ENCODE measurements at regions not wholly inside any gene's neighbourhood (a gene's known extent, or its start where the extent isn't known, plus 50 kb on each side); places are given as distances from the start of the nearest gene placed in this dataset.
"Not testable (repeated sequence)": the region's sequence is repeated elsewhere in the genome, so short reads cannot be mapped to it uniquely, and the experiment has no call there.

- Mint-ChIP-seq H3K4me1 (ENCODE audit: low read depth) (no peaks in the 10 kb centered on the region), H3K36me3 (no peaks in the 10 kb centered on the region), H3K9me3 (ENCODE audit: low read depth) (no peaks in the 10 kb centered on the region), H3K27me3 (no peaks in the 10 kb centered on the region), H3K27ac (no peak overlapping the region), H3K4me3 (no peak overlapping the region)
Observed at GRCh38 chr2:186984481-186984880, 135.5 kb upstream of the ZSWIM2 start.

- H3K36me3 Mint-ChIP-seq, result no peaks in the 10 kb centered on the region
- H3K27me3 Mint-ChIP-seq, result no peaks in the 10 kb centered on the region
- H3K4me1 Mint-ChIP-seq (ENCODE audit: low read depth), result no peaks in the 10 kb centered on the region
- no peak overlapping the region for H3K4me3 Mint-ChIP-seq
- H3K9me3 Mint-ChIP-seq (ENCODE audit: low read depth), result no peaks in the 10 kb centered on the region
- H3K27ac Mint-ChIP-seq, result no peak overlapping the region
Observed at GRCh38 chr2:186980787-186981550, 132.0 kb upstream of the ZSWIM2 start.

- Mint-ChIP-seq H3K4me1 (ENCODE audit: low read depth) (no peaks in the 10 kb centered on the region), H3K36me3 (no peaks in the 10 kb centered on the region), H3K27ac (no peak overlapping the region), H3K27me3 (no peaks in the 10 kb centered on the region), H3K4me3 (no peak overlapping the region), H3K9me3 (ENCODE audit: low read depth) (no peaks in the 10 kb centered on the region)
Observed at GRCh38 chr2:186980117-186980442, 131.1 kb upstream of the ZSWIM2 start.

GRCh38 chr2:186979439-186980116, 130.6 kb upstream of the ZSWIM2 start:
- Mint-ChIP-seq H3K4me3 (no peak overlapping the region), H3K36me3 (no peaks in the 10 kb centered on the region), H3K9me3 (ENCODE audit: low read depth) (no peaks in the 10 kb centered on the region), H3K27me3 (no peaks in the 10 kb centered on the region), H3K4me1 (ENCODE audit: low read depth) (no peaks in the 10 kb centered on the region), H3K27ac (no peak overlapping the region)

- H3K27me3 Mint-ChIP-seq, result no peaks in the 10 kb centered on the region
- no peaks in the 10 kb centered on the region for H3K9me3 Mint-ChIP-seq (ENCODE audit: low read depth)
- no peaks in the 10 kb centered on the region for H3K36me3 Mint-ChIP-seq
- H3K27ac Mint-ChIP-seq, result no peak overlapping the region
- H3K4me1 Mint-ChIP-seq (ENCODE audit: low read depth), result no peaks in the 10 kb centered on the region
- H3K4me3 Mint-ChIP-seq, result no peak overlapping the region
Observed at GRCh38 chr2:186977433-186978045, 128.6 kb upstream of the ZSWIM2 start.

- H3K9me3 Mint-ChIP-seq (ENCODE audit: low read depth), result no peaks in the 10 kb centered on the region
- no peaks in the 10 kb centered on the region for H3K4me1 Mint-ChIP-seq (ENCODE audit: low read depth)
- H3K36me3 Mint-ChIP-seq, result no peaks in the 10 kb centered on the region
- no peak overlapping the region for H3K4me3 Mint-ChIP-seq
- H3K27ac Mint-ChIP-seq, result no peak overlapping the region
- no peaks in the 10 kb centered on the region for H3K27me3 Mint-ChIP-seq
Observed at GRCh38 chr2:186976329-186976728, 127.4 kb upstream of the ZSWIM2 start.

GRCh38 chr2:186972281-186972970, 123.5 kb upstream of the ZSWIM2 start:
- Mint-ChIP-seq H3K36me3 (no peaks in the 10 kb centered on the region), H3K4me1 (ENCODE audit: low read depth) (no peaks in the 10 kb centered on the region), H3K9me3 (ENCODE audit: low read depth) (no peaks in the 10 kb centered on the region), H3K27ac (no peak overlapping the region), H3K27me3 (no peaks in the 10 kb centered on the region), H3K4me3 (no peak overlapping the region)

- no peak overlapping the region for H3K27ac Mint-ChIP-seq
- no peaks in the 10 kb centered on the region for H3K27me3 Mint-ChIP-seq
- no peaks in the 10 kb centered on the region for H3K9me3 Mint-ChIP-seq (ENCODE audit: low read depth)
- H3K4me1 Mint-ChIP-seq (ENCODE audit: low read depth), result no peaks in the 10 kb centered on the region
- H3K36me3 Mint-ChIP-seq, result no peaks in the 10 kb centered on the region
- H3K4me3 Mint-ChIP-seq, result no peak overlapping the region
Observed at GRCh38 chr2:186968277-186968676, 119.3 kb upstream of the ZSWIM2 start.

- no peaks in the 10 kb centered on the region for H3K9me3 Mint-ChIP-seq (ENCODE audit: low read depth)
- no peaks in the 10 kb centered on the region for H3K4me1 Mint-ChIP-seq (ENCODE audit: low read depth)
- no peak overlapping the region for H3K27ac Mint-ChIP-seq
- H3K27me3 Mint-ChIP-seq, result no peaks in the 10 kb centered on the region
- H3K4me3 Mint-ChIP-seq, result no peak overlapping the region
- no peaks in the 10 kb centered on the region for H3K36me3 Mint-ChIP-seq
Observed at GRCh38 chr2:186966015-186966414, 117.0 kb upstream of the ZSWIM2 start.

- no peaks in the 10 kb centered on the region for H3K4me1 Mint-ChIP-seq (ENCODE audit: low read depth)
- no peaks in the 10 kb centered on the region for H3K27me3 Mint-ChIP-seq
Observed at GRCh38 chr2:186962085-186962747, 113.2 kb upstream of the ZSWIM2 start.

GRCh38 chr2:186960241-186960640, 111.3 kb upstream of the ZSWIM2 start:
- H3K4me3 Mint-ChIP-seq; H3K36me3 Mint-ChIP-seq; H3K9me3 Mint-ChIP-seq (ENCODE audit: low read depth); H3K27me3 Mint-ChIP-seq; H3K27ac Mint-ChIP-seq; H3K4me1 Mint-ChIP-seq (ENCODE audit: low read depth): not testable (repeated sequence)

More at GRCh38 chr2:186962085-186962747, 113.2 kb upstream of the ZSWIM2 start:
- no peak overlapping the region for H3K4me3 Mint-ChIP-seq
- no peaks in the 10 kb centered on the region for H3K36me3 Mint-ChIP-seq
- no peaks in the 10 kb centered on the region for H3K9me3 Mint-ChIP-seq (ENCODE audit: low read depth)
- H3K27ac Mint-ChIP-seq, result no peak overlapping the region

GRCh38 chr2:186959486-186959885, 110.5 kb upstream of the ZSWIM2 start:
- H3K4me1 Mint-ChIP-seq (ENCODE audit: low read depth), result no peaks in the 10 kb centered on the region
- H3K27ac Mint-ChIP-seq, result no peak overlapping the region
- H3K9me3 Mint-ChIP-seq (ENCODE audit: low read depth), result no peaks in the 10 kb centered on the region
- no peak overlapping the region for H3K4me3 Mint-ChIP-seq
- H3K36me3 Mint-ChIP-seq, result no peaks in the 10 kb centered on the region
- no peaks in the 10 kb centered on the region for H3K27me3 Mint-ChIP-seq

- no peak overlapping the region for H3K27ac Mint-ChIP-seq
Observed at GRCh38 chr2:186950694-186951093, 101.7 kb upstream of the ZSWIM2 start.

GRCh38 chr2:186949726-186950256, 100.8 kb upstream of the ZSWIM2 start:
- Mint-ChIP-seq H3K27me3 (no peaks in the 10 kb centered on the region), H3K4me3 (no peak overlapping the region), H3K9me3 (ENCODE audit: low read depth) (no peaks in the 10 kb centered on the region), H3K4me1 (ENCODE audit: low read depth) (peaks cover 8% of the 10 kb centered on the region), H3K36me3 (no peaks in the 10 kb centered on the region), H3K27ac (no peak overlapping the region)

More at GRCh38 chr2:186950694-186951093, 101.7 kb upstream of the ZSWIM2 start:
- peaks cover 8% of the 10 kb centered on the region for H3K4me1 Mint-ChIP-seq (ENCODE audit: low read depth)
- H3K27me3 Mint-ChIP-seq, result no peaks in the 10 kb centered on the region
- no peaks in the 10 kb centered on the region for H3K36me3 Mint-ChIP-seq
- H3K4me3 Mint-ChIP-seq, result no peak overlapping the region
- H3K9me3 Mint-ChIP-seq (ENCODE audit: low read depth), result no peaks in the 10 kb centered on the region

Measured in activated naive CD8-positive, alpha-beta T cell (primary cell).